CD4-positive, alpha-beta T cell treated with Interleukin-1 beta for 1 hour (primary cell): ENCODE measurements at regions not wholly inside any gene's neighbourhood (a gene's known extent, or its start where the extent isn't known, plus 50 kb on each side); places are given as distances from the start of the nearest gene placed in this dataset.

Source experiments
- DNase-seq, 2 donors: peaks; one replicate each; pipeline ENCODE4 v3.0.0-alpha.2; 2020 to 2022

- DNase-seq = no peak
These were observed 137.3 kb upstream of the GJB5 start for GRCh38 chr1:34617321-34618118.

- DNase-seq = no peak
These were observed 136.5 kb upstream of the GJB5 start for GRCh38 chr1:34618381-34618780.

DNA sequence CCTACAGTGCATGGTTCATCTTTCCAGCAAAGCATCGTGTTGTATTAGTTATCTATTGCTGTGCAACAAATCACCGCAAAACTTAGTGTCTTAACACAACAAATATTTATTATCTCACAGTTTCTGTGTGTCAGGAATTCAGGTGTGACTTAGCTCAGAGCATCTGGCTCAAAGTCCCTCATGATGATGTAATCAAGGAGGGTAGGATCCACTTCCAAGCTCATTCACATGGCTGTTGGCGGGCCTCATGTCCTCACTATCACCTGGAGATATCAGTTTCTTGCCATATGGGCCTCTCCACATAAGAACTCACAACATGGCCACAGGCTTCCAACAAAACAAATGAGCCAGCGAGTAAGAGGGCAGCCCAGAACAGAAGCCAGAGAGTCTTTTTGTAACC is 135.6 kb upstream of the GJB5 start:
- DNase-seq = no peak

GRCh38 chr1:34621916-34622315 is 132.9 kb upstream of the GJB5 start:
- DNase-seq = no peak

- DNase-seq = no peak
These were observed 129.3 kb upstream of the GJB5 start for GRCh38 chr1:34625521-34626015.

GRCh38 chr1:34627465-34628240 is 127.2 kb upstream of the GJB5 start:
- no peak for DNase-seq

DNA sequence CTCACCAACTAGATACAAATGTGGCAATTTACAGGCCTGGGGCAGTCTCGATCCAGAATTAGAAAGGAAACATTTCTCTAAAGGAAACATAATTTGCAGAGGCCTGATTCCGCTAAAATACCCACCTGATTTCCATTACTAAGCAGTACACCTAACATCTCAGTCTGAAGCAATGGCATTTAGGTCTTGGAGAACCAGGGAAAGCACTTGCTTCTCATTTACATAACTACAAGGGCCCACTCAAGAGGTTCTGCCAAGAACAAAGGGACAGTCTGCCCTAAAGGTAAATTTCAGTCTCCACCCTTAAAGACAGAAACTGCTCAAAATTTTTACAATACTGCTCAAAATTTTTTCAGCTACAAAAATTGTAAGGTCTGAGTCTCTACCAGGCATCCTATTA is 123.7 kb upstream of the GJB5 start:
- no peak for DNase-seq

- no peak for DNase-seq
These were observed 115.1 kb upstream of the GJB5 start for GRCh38 chr1:34639701-34640100.

DNA sequence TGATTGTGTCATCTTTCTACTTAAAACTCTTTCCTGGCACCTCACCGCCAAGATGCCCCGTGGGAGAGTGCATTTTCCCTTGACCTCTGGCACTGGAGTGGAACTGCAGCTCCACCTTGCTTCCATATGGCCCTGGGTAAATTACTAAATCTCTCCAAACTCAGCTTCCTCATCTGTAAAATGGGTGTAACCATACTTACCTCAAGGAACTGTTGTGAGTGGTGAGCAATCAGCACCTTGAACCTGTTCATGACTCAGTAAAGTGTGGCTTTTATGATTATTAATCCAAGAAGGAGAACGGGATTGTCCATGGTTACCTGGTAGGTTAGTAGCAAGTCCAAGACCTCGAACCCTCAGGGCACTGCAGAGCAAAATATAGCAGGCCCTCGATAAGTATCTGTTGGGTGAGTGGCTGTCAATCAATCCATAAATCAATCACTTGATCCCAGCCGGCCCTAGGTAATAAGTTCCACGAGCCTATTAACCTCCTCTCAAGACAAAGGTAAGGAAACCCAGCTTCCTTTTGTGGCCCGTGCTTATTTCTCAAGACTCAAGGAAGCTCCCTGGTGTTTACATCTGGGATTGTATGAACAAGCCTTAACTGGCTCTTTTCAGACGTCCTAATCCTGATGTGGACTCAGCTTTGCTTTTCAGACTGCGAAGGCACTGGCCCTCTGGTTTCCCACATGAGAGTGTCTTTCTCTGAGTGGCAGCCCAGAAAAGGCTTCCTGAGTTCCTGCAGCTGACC is 114.0 kb upstream of the GJB5 start:
- no peak for DNase-seq

- DNase-seq = no peak
These were observed 112.2 kb upstream of the GJB5 start for GRCh38 chr1:34642679-34643078.

DNA sequence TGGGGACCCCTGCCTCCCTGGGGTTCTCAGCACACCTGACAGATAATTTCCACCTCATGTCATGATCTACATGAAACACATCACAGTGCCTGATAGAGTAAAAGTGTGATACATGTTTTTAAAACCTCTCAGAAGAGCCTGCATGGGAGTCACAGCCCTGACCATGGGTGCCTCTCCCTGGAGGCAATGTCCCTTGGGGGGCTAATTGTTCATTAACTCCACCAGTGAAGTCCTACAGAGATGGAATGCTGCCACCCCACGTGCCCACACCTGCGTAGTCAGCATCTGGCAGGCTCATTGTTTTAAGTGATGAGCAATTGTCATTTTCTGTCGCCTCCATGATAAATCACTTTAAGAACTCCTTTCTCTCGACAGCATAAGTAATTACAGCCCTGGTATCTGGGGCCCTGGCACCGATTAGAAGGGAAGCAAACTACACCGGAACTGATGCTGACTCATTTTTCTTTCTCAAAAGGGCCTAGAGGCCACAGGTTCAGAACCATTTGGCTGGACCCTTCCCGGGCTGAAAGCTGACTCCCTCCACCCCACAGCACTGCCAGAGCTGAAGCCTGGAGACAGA is 109.6 kb upstream of the GJB5 start:
- DNase-seq = no peak

GRCh38 chr1:34645919-34646318 is 108.9 kb upstream of the GJB5 start:
- no peak for DNase-seq

GRCh38 chr1:34648501-34648900 is 106.3 kb upstream of the GJB5 start:
- no peak for DNase-seq

DNA sequence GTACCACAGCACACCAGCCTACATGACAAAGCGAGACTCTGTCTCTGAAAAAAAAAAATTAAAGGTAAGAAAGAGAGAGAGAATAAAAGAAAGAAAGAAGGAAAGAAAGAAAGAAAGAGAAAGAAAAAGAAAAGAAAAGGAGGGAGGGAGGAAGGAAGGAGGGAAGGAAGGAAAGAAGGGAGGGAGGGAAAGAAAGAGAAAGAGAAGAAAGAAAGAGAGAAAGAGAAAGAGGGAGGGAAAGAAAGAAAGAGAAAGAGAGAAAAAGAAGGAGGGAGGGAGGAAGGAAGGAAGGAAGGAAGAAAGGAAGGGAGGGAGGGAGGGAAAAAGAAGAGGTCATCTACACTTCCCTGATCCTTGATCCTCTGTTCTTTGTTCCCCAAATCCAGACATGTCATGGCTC is 104.8 kb upstream of the GJB5 start:
- DNase-seq = no peak

DNA sequence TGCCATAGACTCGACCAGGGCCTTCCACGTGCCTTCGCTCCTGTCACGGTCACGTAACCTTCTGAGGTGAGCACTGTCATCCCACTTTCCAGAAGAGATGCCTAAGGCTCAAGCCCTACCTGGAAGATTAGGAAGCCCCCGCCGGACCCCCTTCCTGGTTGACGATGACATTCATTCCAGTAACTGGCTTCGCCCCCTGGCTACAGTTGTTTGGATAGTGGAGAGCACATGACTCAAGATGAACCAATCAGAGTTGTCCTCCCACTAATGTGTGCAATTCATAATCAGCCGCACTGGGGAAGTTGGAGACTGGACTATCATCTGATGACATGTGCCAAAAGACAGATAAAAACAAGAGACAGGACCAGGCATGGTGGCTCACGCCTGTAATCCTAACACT is 104.0 kb upstream of the GJB5 start:
- no peak for DNase-seq

DNA sequence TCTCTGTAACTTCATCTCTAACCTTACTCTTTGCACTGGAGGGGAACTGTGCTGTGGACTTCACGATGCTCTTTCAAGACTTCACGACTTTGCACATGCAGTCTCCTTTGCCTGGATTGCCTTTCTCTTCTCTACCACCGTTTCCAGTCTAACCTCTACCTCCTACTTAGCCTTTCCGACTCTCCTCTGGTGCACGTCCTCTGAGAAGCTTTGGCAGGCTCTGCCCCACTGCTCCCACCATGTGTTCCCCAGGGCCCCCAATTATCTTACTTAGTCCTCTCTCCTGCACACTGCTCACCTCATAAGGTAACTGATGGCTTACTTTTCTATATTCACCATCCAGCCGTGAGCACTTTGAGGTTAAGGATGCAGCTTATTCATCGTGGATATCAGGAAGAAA is 101.7 kb upstream of the GJB5 start:
- DNase-seq = no peak

GRCh38 chr1:34655206-34655874 is 99.5 kb upstream of the GJB5 start:
- no peak for DNase-seq

- DNase-seq = no peak
These were observed 99.0 kb upstream of the GJB5 start for GRCh38 chr1:34655875-34656240.

GRCh38 chr1:34656299-34656698 is 98.5 kb upstream of the GJB5 start:
- no peak for DNase-seq

- DNase-seq = no peak
These were observed 98.1 kb upstream of the GJB5 start for GRCh38 chr1:34656731-34657130.

GRCh38 chr1:34657266-34657665 is 97.6 kb upstream of the GJB5 start:
- DNase-seq = no peak

DNA sequence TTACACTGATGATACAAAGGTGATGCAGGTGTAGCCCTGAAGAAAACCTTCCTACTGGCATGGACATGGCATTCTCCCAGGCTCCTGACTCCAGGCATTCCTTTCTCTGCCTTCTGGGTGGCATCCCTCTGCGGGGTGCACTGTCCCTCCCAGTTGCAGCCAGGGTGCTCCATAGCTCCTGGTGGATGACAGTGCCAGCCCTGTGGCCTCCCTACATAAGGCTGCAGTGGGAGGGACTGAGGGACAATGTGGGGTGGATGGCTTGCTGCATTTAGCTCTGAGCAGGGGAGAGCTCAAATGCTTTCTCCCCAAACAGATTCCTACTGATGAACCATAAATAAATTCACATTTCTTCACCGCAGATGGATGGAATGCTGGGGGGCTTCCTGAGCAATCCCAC is 97.0 kb upstream of the GJB5 start:
- no peak for DNase-seq

DNA sequence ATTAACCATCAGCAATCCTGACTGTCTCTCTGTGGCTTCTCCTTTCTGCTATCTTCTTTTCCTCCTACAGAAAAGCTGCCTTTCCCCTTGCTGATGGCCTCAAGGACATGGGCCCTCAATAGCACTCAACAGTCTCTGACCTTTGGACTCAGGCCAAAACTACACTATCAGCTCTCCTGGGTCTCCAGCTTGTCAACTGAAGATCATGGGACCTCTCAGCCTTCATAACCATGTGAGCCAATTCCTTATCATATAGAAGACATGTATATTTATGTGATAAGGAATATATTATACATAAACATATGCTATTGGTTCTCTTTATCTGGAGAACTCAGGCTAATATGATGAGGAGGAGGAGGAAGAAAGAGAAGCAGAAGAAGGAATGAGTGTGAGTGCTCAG is 91.8 kb upstream of the GJB5 start:
- DNase-seq = no peak
